Mesenchymal stem cell (in vitro differentiated cells and primary cell): ENCODE measurements at regions not wholly inside any gene's neighbourhood (a gene's known extent, or its start where the extent isn't known, plus 50 kb on each side); places are given as distances from the start of the nearest gene placed in this dataset.

ENCODE experiments used
- DNase-seq: peaks from one replicate; pipeline ENCODE4 v3.0.0-alpha.2; 2013
- H2AFZ ChIP-seq: one replicate; pipeline ENCODE4 v1.6.1; 2013; ENCODE audit warnings: low read depth, mild to moderate bottlenecking, control low read depth, inconsistent platforms, low read length, moderate library complexity
- H2AK5ac ChIP-seq: 2 replicates; pipeline ENCODE4 v1.6.1; 2013; ENCODE audit warnings: low read length, moderate library complexity, mild to moderate bottlenecking, inconsistent platforms; ENCODE audit not compliant: severe bottlenecking
- H2BK120ac ChIP-seq: one replicate; pipeline ENCODE4 v1.6.1; 2013; ENCODE audit warnings: low read depth, mild to moderate bottlenecking, inconsistent platforms, low read length, moderate library complexity
- H2BK12ac ChIP-seq, 2 experiments: one replicate each; pipeline ENCODE4 v1.6.1; 2013; ENCODE audit warnings: inconsistent platforms in 2 of 2, low read length in 2 of 2, mild to moderate bottlenecking in 2 of 2, moderate library complexity in 2 of 2, control low read depth in 1 of 2
- H2BK15ac ChIP-seq: one replicate; pipeline ENCODE4 v1.6.1; 2013; ENCODE audit warnings: mild to moderate bottlenecking, low read depth, inconsistent platforms; ENCODE audit not compliant: poor library complexity, severe bottlenecking
- H2BK5ac ChIP-seq: 2 replicates; pipeline ENCODE4 v1.6.1; 2013; ENCODE audit warnings: low read depth, mild to moderate bottlenecking, low read length, control low read depth, inconsistent platforms; ENCODE audit not compliant: poor library complexity, severe bottlenecking
- H3K14ac ChIP-seq, 2 experiments: one replicate each; pipeline ENCODE4 v1.6.1; 2013; ENCODE audit warnings: inconsistent platforms in 2 of 2, low read length in 2 of 2, control low read depth in 1 of 2, mild to moderate bottlenecking in 1 of 2, moderate library complexity in 1 of 2
- H3K18ac ChIP-seq, 2 experiments: one replicate each; pipeline ENCODE4 v1.6.1; 2013; ENCODE audit warnings: inconsistent platforms in 2 of 2, low read length in 2 of 2, control low read depth in 1 of 2, low read depth in 1 of 2, mild to moderate bottlenecking in 1 of 2
- H3K23ac ChIP-seq, 2 experiments: one replicate each; pipeline ENCODE4 v1.6.1; 2013; ENCODE audit warnings: inconsistent platforms in 2 of 2, low read length in 2 of 2, mild to moderate bottlenecking in 2 of 2, moderate library complexity in 2 of 2, control low read depth in 1 of 2
- H3K27ac ChIP-seq: 2 replicates; pipeline ENCODE4 v1.5.1; 2013; ENCODE audit warnings: mild to moderate bottlenecking, moderate library complexity, low read length, control low read depth, inconsistent platforms; ENCODE audit not compliant: poor library complexity, severe bottlenecking
- H3K27me3 ChIP-seq, 2 experiments: 2 replicates each; pipeline versions ENCODE4 v1.6.1 to v1.7.0; 2013; ENCODE audit warnings: low read length in 2 of 2, mild to moderate bottlenecking in 2 of 2, moderate library complexity in 2 of 2, control low read depth in 1 of 2, inconsistent platforms in 1 of 2; ENCODE audit not compliant: control insufficient read depth in 1 of 2, insufficient read depth in 1 of 2
- H3K36me3 ChIP-seq, 2 experiments: 2 replicates each; pipeline versions ENCODE4 v1.6.1 to v1.7.0; 2013; ENCODE audit warnings: low read length in 2 of 2, control low read depth in 1 of 2, inconsistent platforms in 1 of 2, low read depth in 1 of 2, mild to moderate bottlenecking in 1 of 2; ENCODE audit not compliant: insufficient read depth in 2 of 2, control insufficient read depth in 1 of 2
- H3K4ac ChIP-seq, 2 experiments: one replicate each; pipeline ENCODE4 v1.6.1; 2013; ENCODE audit warnings: inconsistent platforms in 2 of 2, low read length in 2 of 2, mild to moderate bottlenecking in 2 of 2, moderate library complexity in 2 of 2, control low read depth in 1 of 2, low read depth in 1 of 2
- H3K4me1 ChIP-seq: 2 replicates; pipeline ENCODE4 v1.6.1; 2013; ENCODE audit warnings: low read depth, low read length, control low read depth; ENCODE audit not compliant: control insufficient read depth, insufficient read depth
- H3K4me2 ChIP-seq: 2 replicates; pipeline ENCODE4 v1.6.1; 2013; ENCODE audit warnings: low read length, mild to moderate bottlenecking, inconsistent platforms; ENCODE audit not compliant: poor library complexity, severe bottlenecking
- H3K4me3 ChIP-seq, 2 experiments: 2 replicates each; pipeline versions ENCODE4 v1.5.1 to v1.7.0; 2013; ENCODE audit warnings: low read length in 2 of 2, mild to moderate bottlenecking in 2 of 2, control low read depth in 1 of 2, low read depth in 1 of 2; ENCODE audit not compliant: insufficient read depth in 1 of 2
- H3K79me1 ChIP-seq: replicated peaks from 2 replicates; pipeline ENCODE4 v1.6.1; 2013; ENCODE audit warnings: mild to moderate bottlenecking, control low read depth, low read length, inconsistent platforms; ENCODE audit not compliant: poor library complexity, severe bottlenecking
- H3K9ac ChIP-seq: 2 replicates; pipeline ENCODE4 v1.7.0; 2013; ENCODE audit warnings: mild to moderate bottlenecking, low read length, moderate library complexity
- H3K9me3 ChIP-seq: 2 replicates; pipeline ENCODE4 v1.7.0; 2013; ENCODE audit warnings: mild to moderate bottlenecking, low read length; ENCODE audit not compliant: control insufficient read depth
- H4K8ac ChIP-seq: one replicate; pipeline ENCODE4 v1.6.1; 2013; ENCODE audit warnings: inconsistent platforms, mild to moderate bottlenecking, low read length, moderate library complexity
- H4K91ac ChIP-seq: one replicate; pipeline ENCODE4 v1.6.1; 2013; ENCODE audit warnings: mild to moderate bottlenecking, low read length, inconsistent platforms
- WGBS: methylation state at CpG from one replicate; pipeline ENCODE4 v1.1.7; 2013; ENCODE audit warnings: mixed read lengths; 5-methylcytosine and 5-hydroxymethylcytosine counted together

DNA sequence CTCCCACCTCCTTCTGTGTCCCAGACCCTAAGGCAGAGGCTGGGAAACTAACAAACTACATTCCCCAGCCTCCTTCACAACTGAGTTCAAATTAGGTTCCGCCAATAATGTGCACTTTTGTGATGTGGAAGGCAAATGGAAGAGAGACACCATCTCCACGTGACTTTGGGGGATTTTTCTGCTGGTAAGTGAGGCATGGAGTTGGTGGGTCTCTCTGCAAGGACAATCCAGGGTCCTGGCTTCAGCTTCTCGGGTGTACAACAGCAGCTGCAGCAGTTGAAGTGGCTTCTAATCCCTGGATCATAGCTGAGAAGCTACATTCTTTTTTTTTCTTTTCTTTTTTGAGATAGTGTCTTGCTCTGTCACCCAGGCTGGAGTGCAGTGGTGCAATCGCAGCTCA is 58.9 kb upstream of the GATA2 start:
- no peak overlapping the region for H2AK5ac ChIP-seq

DNA sequence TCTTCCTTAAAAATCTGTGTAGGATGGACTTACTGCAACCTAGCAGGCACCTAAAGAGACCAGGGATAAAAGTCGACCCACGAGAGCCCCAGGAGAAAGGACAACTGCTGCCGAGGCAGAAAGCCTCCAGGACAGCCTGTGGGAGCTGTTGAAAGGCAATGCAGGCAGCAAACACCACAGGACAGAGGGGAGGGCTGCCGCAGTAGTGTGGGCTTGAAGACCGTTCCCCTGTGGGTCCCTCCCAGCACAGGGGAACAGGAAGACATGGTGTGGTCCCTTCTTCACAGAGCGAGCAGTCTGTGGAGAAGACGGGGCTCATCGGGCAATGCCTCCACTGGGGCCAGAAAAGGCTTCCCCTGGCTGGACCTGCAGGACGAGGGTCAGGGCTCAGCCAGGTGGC is 58.5 kb upstream of the GATA2 start:
- H3K14ac ChIP-seq: no peak overlapping the region
- H4K91ac ChIP-seq: peak overlapping the region; percentile 91
- no peak overlapping the region for H2AFZ ChIP-seq
- H3K4me1 ChIP-seq: peaks cover 18% of the 10 kb centered on the region
- no peak for DNase-seq
- H2BK12ac ChIP-seq: peak overlapping the region; percentile 91 to 95
- no peak overlapping the region for H3K27ac ChIP-seq
- peak overlapping the region; percentile 16 for H4K8ac ChIP-seq
- no peak overlapping the region for H3K23ac ChIP-seq
- peaks cover 33% of the 10 kb centered on the region in 2 experiments for H3K27me3 ChIP-seq
- WGBS: 93% methylated on average over 9 of the region's 9 CpGs
- peak overlapping the region in 1 of 2 experiments; percentile 78 for H3K4ac ChIP-seq
- no peaks in the 10 kb centered on the region for H3K79me1 ChIP-seq
- H2BK15ac ChIP-seq: no peak overlapping the region
- H3K4me2 ChIP-seq: no peak overlapping the region
- no peaks in the 10 kb centered on the region for H3K9me3 ChIP-seq
- H3K18ac ChIP-seq: peak overlapping the region; percentile 18 to 30
- H3K36me3 ChIP-seq: no peaks in the 10 kb centered on the region
- H2BK120ac ChIP-seq: peak overlapping the region; percentile 6
- H3K9ac ChIP-seq: no peak overlapping the region
- H2AK5ac ChIP-seq: no peak overlapping the region
- no peak overlapping the region for H3K4me3 ChIP-seq
- no peak overlapping the region for H2BK5ac ChIP-seq

More for the DNA sequence above, 58.9 kb upstream of the GATA2 start:
- Histone ChIP-seq H3K4me3 (no peak overlapping the region), H3K27ac (no peak overlapping the region), H3K23ac (no peak overlapping the region), H4K8ac (peak overlapping the region; percentile 16), H3K18ac (no peak overlapping the region), H3K9me3 (no peaks in the 10 kb centered on the region), H2BK15ac (peak overlapping the region; percentile 80), H2BK12ac (peak overlapping the region; percentile 91 to 95), H3K36me3 (no peaks in the 10 kb centered on the region), H2BK5ac (no peak overlapping the region), H3K79me1 (no peaks in the 10 kb centered on the region), H4K91ac (peak overlapping the region; percentile 91), H3K4ac (peak overlapping the region; percentile 43 to 78), H3K4me1 (peaks cover 18% of the 10 kb centered on the region), H3K27me3 (peaks cover 37% of the 10 kb centered on the region in 2 experiments), H3K14ac (no peak overlapping the region), H2AFZ (no peak overlapping the region), H3K4me2 (no peak overlapping the region), H2BK120ac (peak overlapping the region; percentile 6), H3K9ac (no peak overlapping the region)
- no peak for DNase-seq
- WGBS: 78% methylated on average over 4 of the region's 4 CpGs

DNA sequence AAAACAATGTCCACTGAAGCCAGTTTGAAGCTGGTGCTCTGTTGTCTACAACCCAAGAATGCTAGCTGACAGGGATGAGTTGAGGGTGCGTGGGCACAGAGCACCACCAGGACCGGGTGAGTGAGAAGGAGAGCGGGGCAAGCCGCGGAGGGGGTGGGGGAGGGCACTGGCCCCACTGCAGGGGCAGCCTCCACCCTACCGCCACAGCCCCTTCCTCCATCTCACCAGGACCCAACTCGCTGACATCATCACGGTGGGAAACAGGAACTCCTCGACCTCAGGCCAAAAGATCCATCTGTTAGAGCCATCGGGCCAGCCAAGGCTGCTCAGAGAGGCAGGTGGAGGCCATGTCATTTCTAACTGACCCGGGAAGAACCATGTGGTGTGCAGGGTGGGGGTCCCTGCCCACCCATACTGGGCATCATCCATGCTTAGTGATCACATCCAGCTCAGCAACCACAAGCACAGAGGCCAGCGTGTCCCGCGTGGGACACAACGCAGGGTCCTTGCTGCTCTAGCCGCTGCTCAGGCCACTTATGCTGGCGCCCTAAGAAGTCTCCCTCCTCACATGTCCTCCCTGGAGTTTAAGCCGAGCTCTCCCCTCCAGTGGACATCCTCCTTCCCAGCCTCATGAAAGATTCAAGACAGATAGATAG is 57.6 kb upstream of the GATA2 start:
- Histone ChIP-seq H2BK12ac (peak overlapping the region; percentile 66 to 97), H2BK15ac (peak overlapping the region; percentile 12), H4K91ac (peak overlapping the region; percentile 85), H3K23ac (no peak overlapping the region), H3K36me3 (no peaks in the 10 kb centered on the region), H3K4me3 (no peak overlapping the region), H2BK120ac (peak overlapping the region; percentile 97), H2AFZ (no peak overlapping the region), H4K8ac (peak overlapping the region; percentile 53), H3K18ac (peak overlapping the region; percentile 38 to 98), H3K14ac (no peak overlapping the region), H3K4ac (peak overlapping the region; percentile 53 to 78), H3K4me1 (peaks cover 18% of the 10 kb centered on the region), H3K9me3 (no peaks in the 10 kb centered on the region), H3K4me2 (no peak overlapping the region), H3K79me1 (no peaks in the 10 kb centered on the region), H3K27me3 (peaks cover 25 to 26% of the 10 kb centered on the region in 2 experiments), H2AK5ac (no peak overlapping the region), H3K9ac (no peak overlapping the region), H3K27ac (no peak overlapping the region), H2BK5ac (no peak overlapping the region)
- no peak for DNase-seq
- 95% methylated on average over 14 of the region's 18 CpGs for WGBS

DNA sequence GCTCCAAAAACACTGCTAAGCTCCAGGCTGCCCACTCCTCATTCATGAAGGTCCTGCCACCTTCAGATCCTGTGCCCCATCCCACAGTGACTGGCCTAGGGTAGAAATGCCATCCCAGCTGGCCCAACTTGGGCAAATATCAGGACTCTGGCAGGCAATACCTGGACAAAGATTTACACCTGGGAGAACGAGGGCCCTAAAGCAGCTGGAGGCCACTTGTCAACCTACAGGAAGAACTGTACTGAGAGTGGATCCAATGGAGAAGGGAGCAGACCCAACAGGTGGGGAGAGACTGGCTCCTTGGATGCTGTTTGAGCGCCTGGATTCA is 57.1 kb upstream of the GATA2 start:
- peak overlapping the region; percentile 52 to 98 for H3K18ac ChIP-seq
- no peak overlapping the region for H2AFZ ChIP-seq

More for the DNA sequence above, 57.1 kb upstream of the GATA2 start:
- Histone ChIP-seq H2AK5ac (no peak overlapping the region), H3K36me3 (no peaks in the 10 kb centered on the region), H3K14ac (peak overlapping the region in 1 of 2 experiments; percentile 37), H3K4me2 (no peak overlapping the region), H3K4ac (peak overlapping the region; percentile 39 to 53), H2BK120ac (peak overlapping the region; percentile 97), H3K27ac (no peak overlapping the region), H3K9ac (no peak overlapping the region), H3K9me3 (no peaks in the 10 kb centered on the region), H3K79me1 (no peaks in the 10 kb centered on the region), H2BK15ac (no peak overlapping the region), H3K27me3 (peaks cover 22% of the 10 kb centered on the region in 2 experiments), H4K91ac (peak overlapping the region; percentile 99), H2BK12ac (peak overlapping the region; percentile 66 to 97), H3K4me3 (no peak overlapping the region), H4K8ac (no peak overlapping the region), H3K4me1 (peaks cover 15% of the 10 kb centered on the region), H2BK5ac (no peak overlapping the region), H3K23ac (no peak overlapping the region)
- no peak for DNase-seq
- WGBS: 100% methylated on average over 2 of the region's 2 CpGs
